ENCODE measurements at regions not wholly inside any gene's neighbourhood (a gene's known extent, or its start where the extent isn't known, plus 50 kb on each side); places are given as distances from the start of the nearest gene placed in this dataset.
A peak's percentile ranks its signal among the peaks of the same experiment; 100 is the strongest.
"Not testable (repeated sequence)": the region's sequence is repeated elsewhere in the genome, so short reads cannot be mapped to it uniquely, and the experiment has no call there.

GRCh38 chr4:42277291-42277690, 120.0 kb upstream of the SHISA3 start:
- DNase-seq, result no peak
- no peaks in the 10 kb centered on the region for H3K9me3 Mint-ChIP-seq

GRCh38 chr4:42278709-42279324, 118.5 kb upstream of the SHISA3 start:
- Mint-ChIP-seq H3K36me3 (ENCODE audit: low read depth) (no peaks in the 10 kb centered on the region), H3K27ac (no peak overlapping the region), H3K4me1 (peaks cover 8% of the 10 kb centered on the region), H3K27me3 (peaks cover 6% of the 10 kb centered on the region), H3K9me3 (no peaks in the 10 kb centered on the region), H3K4me3 (no peak overlapping the region)
- ATAC-seq (no peak), DNase-seq (no peak)

More at GRCh38 chr4:42277291-42277690, 120.0 kb upstream of the SHISA3 start:
- no peak for ATAC-seq
- Mint-ChIP-seq H3K4me3 (no peak overlapping the region), H3K36me3 (ENCODE audit: low read depth) (no peaks in the 10 kb centered on the region), H3K4me1 (peaks cover 7% of the 10 kb centered on the region), H3K27me3 (peaks cover 11% of the 10 kb centered on the region), H3K27ac (no peak overlapping the region)

- Mint-ChIP-seq H3K27me3 (peaks cover 8% of the 10 kb centered on the region), H3K36me3 (ENCODE audit: low read depth) (no peaks in the 10 kb centered on the region), H3K27ac (no peak overlapping the region), H3K9me3 (no peaks in the 10 kb centered on the region), H3K4me3 (no peak overlapping the region), H3K4me1 (peaks cover 8% of the 10 kb centered on the region)
- no peak for ATAC-seq
- peak; percentile 9 for DNase-seq
Observed at GRCh38 chr4:42280327-42281095, 116.8 kb upstream of the SHISA3 start.

GRCh38 chr4:42281324-42282020, 115.8 kb upstream of the SHISA3 start:
- peaks cover 8% of the 10 kb centered on the region for H3K4me1 Mint-ChIP-seq
- H3K9me3 Mint-ChIP-seq, result no peaks in the 10 kb centered on the region
- ATAC-seq (peak; percentile 39), DNase-seq (no peak)
- no peak overlapping the region for H3K4me3 Mint-ChIP-seq
- H3K27me3 Mint-ChIP-seq, result peaks cover 8% of the 10 kb centered on the region
- no peak overlapping the region for H3K27ac Mint-ChIP-seq
- no peaks in the 10 kb centered on the region for H3K36me3 Mint-ChIP-seq (ENCODE audit: low read depth)

DNA sequence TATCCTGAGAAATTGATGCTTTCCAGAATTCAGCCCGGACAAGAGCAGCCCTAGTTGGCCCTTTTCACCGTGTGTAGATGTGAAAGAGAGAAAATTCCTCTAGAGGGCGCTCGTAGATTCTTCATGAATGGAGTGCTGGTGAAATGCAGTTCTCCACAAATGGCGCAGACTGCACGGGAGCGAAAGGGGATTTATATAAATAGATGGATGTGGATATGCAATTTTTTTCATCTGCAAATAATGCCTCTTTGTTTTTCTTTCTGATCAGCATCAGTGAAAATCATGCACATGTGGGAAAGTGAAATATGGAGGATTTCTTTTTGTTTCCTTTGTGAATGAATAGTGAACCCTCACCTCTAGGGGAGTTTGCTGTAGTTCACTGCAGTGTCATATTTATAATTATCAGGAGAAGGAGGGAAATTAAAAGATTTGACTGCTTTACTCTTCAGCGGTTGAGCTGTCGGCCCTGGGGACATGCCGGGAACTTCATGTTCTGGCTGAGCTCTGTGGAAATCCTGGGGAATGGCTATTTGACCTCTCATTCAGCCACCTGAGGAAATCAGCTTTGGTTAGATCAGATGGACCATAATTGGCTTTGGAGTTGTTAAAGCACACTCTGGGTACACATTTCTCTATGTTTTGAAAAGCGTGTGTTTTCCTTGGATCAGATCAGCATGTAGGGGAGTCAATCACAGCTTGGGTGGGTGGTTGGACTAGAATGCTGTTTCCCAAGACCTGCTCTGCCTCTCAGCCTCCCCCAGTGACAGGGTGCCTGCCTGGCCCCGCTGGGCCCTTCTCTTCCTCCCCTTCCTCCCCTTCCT, 115.0 kb upstream of the SHISA3 start:
- no peak overlapping the region for H3K4me3 Mint-ChIP-seq
- ATAC-seq, result peak; percentile 76

GRCh38 chr4:42284030-42284429, 113.3 kb upstream of the SHISA3 start:
- Mint-ChIP-seq H3K36me3 (ENCODE audit: low read depth) (no peaks in the 10 kb centered on the region), H3K9me3 (no peaks in the 10 kb centered on the region), H3K27me3 (peaks cover 8% of the 10 kb centered on the region), H3K4me1 (peaks cover 8% of the 10 kb centered on the region), H3K4me3 (no peak overlapping the region), H3K27ac (no peak overlapping the region)
- no peak for ATAC-seq
- no peak for DNase-seq

More for the DNA sequence above, 115.0 kb upstream of the SHISA3 start:
- DNase-seq, result peak; percentile 8
- Mint-ChIP-seq H3K4me1 (peaks cover 8% of the 10 kb centered on the region), H3K27ac (no peak overlapping the region), H3K36me3 (ENCODE audit: low read depth) (no peaks in the 10 kb centered on the region), H3K9me3 (no peaks in the 10 kb centered on the region), H3K27me3 (peaks cover 8% of the 10 kb centered on the region)

DNA sequence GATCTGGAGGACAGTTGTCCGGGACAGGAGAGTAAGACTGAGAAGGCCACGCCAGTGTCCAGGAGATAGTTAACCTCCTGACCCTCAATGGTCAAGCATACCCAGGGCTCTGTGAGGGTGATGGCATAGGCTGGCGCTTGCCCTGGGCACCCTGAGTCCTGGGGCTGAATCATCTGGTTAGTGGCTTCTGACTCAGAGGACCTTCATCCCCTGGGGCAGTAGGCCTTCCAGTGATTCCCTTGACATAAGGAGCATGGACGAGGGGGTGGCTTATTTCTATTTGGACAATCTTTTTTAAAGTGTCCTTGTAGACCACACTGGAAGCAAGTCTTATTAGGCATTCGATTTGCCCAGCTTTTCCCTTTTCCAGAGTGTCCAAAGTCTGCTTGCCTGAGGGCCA, 108.4 kb upstream of the SHISA3 start:
- H3K27ac Mint-ChIP-seq; H3K4me1 Mint-ChIP-seq; H3K9me3 Mint-ChIP-seq; H3K36me3 Mint-ChIP-seq (ENCODE audit: low read depth); H3K27me3 Mint-ChIP-seq; ATAC-seq; DNase-seq; H3K4me3 Mint-ChIP-seq: not testable (repeated sequence)

DNA sequence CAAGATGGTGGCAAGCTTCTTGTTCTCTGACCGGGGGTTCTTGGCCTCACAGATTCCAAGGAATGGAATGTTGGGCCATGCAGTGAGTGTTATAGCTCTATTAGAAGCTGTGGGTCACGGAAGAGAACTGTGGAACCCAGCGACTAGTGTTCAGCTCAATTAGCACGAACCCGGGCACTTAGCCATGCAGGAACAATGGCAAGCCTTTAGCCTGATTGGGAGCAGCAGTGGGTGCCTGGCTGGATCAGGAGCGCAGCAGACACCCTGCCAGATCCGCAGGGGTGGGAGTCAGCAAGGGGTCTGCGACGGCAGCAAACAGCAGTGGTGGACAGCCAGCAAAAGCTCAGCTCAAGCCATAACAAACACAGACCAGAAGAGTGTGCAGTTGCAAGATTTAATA, 105.1 kb upstream of the SHISA3 start:
- H3K4me1 Mint-ChIP-seq; H3K27me3 Mint-ChIP-seq; H3K36me3 Mint-ChIP-seq (ENCODE audit: low read depth); H3K27ac Mint-ChIP-seq; H3K4me3 Mint-ChIP-seq; DNase-seq; H3K9me3 Mint-ChIP-seq; ATAC-seq: not testable (repeated sequence)

DNA sequence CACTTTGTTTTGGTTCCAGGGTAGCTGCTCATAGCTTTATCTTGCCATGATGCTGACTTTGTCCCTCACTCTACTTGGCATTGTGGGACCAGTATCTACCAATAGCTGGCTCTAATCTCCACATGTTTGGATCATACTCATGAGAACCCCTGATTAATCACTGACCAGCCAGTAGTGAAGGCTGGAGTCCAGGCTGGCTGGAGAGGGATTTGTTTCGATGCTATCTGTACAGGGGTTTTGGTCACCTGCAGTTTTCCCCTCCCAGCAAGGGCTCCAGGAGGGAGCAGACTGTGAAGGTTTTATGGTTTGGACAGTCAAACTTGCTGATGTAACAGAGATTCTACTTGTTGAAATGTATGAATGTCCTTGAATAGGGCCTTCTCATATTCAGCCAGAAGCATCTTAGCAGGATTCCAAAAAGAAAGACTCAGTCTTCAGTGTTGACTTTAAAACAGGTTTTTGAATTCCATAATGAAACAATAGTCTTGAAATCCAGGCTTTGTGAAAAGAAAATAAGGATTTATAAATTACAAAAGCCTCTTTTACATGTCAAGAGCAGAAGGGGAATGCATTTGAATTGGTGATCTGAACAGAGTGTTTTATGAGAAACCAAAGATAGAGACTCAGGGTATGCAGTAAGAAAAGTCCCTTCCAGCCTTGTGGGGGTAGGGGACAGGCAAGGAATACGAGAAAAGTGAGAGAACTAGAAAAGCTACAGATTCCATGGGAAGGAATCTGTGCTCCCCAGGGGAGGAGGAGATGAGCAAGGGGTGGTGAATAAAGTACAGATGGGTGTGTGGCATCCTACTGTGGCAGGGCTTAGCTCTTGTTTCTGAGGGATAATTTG, 103.1 kb upstream of the SHISA3 start:
- Mint-ChIP-seq H3K4me3 (no peak overlapping the region), H3K27ac (no peak overlapping the region), H3K9me3 (no peaks in the 10 kb centered on the region), H3K27me3 (peaks cover 8% of the 10 kb centered on the region), H3K4me1 (no peaks in the 10 kb centered on the region), H3K36me3 (ENCODE audit: low read depth) (no peaks in the 10 kb centered on the region)
- ATAC-seq (no peak), DNase-seq (no peak)

GRCh38 chr4:42296196-42296595, 101.1 kb upstream of the SHISA3 start:
- DNase-seq, result no peak
- H3K4me1 Mint-ChIP-seq, result no peaks in the 10 kb centered on the region
- no peak for ATAC-seq
- peaks cover 8% of the 10 kb centered on the region for H3K27me3 Mint-ChIP-seq
- H3K4me3 Mint-ChIP-seq, result no peak overlapping the region
- H3K27ac Mint-ChIP-seq, result no peak overlapping the region
- no peaks in the 10 kb centered on the region for H3K9me3 Mint-ChIP-seq
- no peaks in the 10 kb centered on the region for H3K36me3 Mint-ChIP-seq (ENCODE audit: low read depth)

DNA sequence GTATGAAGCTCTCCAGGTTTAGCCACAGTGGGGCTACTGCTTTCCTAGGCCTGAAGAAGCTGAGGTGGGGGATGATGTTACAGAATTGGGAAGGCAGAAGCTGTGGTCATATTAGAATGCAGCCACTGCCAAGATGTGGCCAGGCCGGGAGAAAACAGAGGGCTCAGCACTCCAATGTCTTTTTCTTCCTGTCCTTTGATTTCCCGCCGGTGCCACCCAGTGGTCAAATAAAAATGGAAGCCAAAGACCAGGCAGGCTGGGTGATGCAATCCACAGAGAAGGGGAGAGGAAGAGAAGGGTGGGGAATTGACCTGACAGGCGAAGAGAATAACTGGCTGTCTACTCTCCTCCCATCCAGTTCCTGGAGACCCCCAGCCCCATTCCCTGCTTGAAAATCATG, 94.9 kb upstream of the SHISA3 start:
- DNase-seq (peak; percentile 6), ATAC-seq (no peak)
- Mint-ChIP-seq H3K27me3 (peaks cover 18% of the 10 kb centered on the region), H3K4me3 (no peak overlapping the region), H3K4me1 (no peaks in the 10 kb centered on the region), H3K9me3 (no peaks in the 10 kb centered on the region), H3K27ac (no peak overlapping the region), H3K36me3 (ENCODE audit: low read depth) (no peaks in the 10 kb centered on the region)

GRCh38 chr4:42306221-42307109, 90.8 kb upstream of the SHISA3 start:
- DNase-seq, result no peak
- H3K36me3 Mint-ChIP-seq (ENCODE audit: low read depth), result no peaks in the 10 kb centered on the region
- peaks cover 17% of the 10 kb centered on the region for H3K27me3 Mint-ChIP-seq
- ATAC-seq, result no peak
- no peak overlapping the region for H3K4me3 Mint-ChIP-seq
- no peak overlapping the region for H3K27ac Mint-ChIP-seq
- no peaks in the 10 kb centered on the region for H3K4me1 Mint-ChIP-seq
- no peaks in the 10 kb centered on the region for H3K9me3 Mint-ChIP-seq

- Mint-ChIP-seq H3K36me3 (ENCODE audit: low read depth) (no peaks in the 10 kb centered on the region), H3K27ac (no peak overlapping the region), H3K4me1 (no peaks in the 10 kb centered on the region), H3K9me3 (no peaks in the 10 kb centered on the region), H3K27me3 (peaks cover 7% of the 10 kb centered on the region), H3K4me3 (no peak overlapping the region)
- no peak for DNase-seq
- no peak for ATAC-seq
Observed at GRCh38 chr4:42308247-42308646, 89.0 kb upstream of the SHISA3 start.

All from activated naive CD8-positive, alpha-beta T cell treated with anti-CD3 and anti-CD28 coated beads, Interleukin-2, amount 50 U/mL, for 24 hours (primary cell).